SK-N-SH (cell line): ENCODE measurements at regions not wholly inside any gene's neighbourhood (a gene's known extent, or its start where the extent isn't known, plus 50 kb on each side); places are given as distances from the start of the nearest gene placed in this dataset.

Source experiments
- EP300 ChIP-seq, 2 experiments: IDR thresholded peaks; 2 replicates each; pipeline versions ENCODE4 v1.4.0 to v1.6.1; 2012; ENCODE audit warnings: borderline replicate concordance in 1 of 2, low read depth in 1 of 2, low read length in 1 of 2
- MXI1 ChIP-seq: IDR thresholded peaks from 2 replicates; pipeline ENCODE4 v1.6.1; 2012; ENCODE audit warnings: mild to moderate bottlenecking, low read depth, low read length, improper control_type of control experiment
- TAF1 ChIP-seq: IDR thresholded peaks from 2 replicates; pipeline ENCODE4 v1.6.1; 2012; ENCODE audit warnings: low read depth, mild to moderate bottlenecking, low read length, moderate library complexity, borderline replicate concordance
- TF ChIP-seq, protein P1 (sequence below): IDR thresholded peaks from 2 replicates; pipeline ENCODE4 v1.4.0; 2012; ENCODE audit warnings: low read depth
- TF ChIP-seq, protein P2 (sequence below): fragments of 200-600 bp; sonication (generic); IDR thresholded peaks from 2 replicates; pipeline ENCODE4 v1.6.1; 2017; ENCODE audit warnings: antibody characterized with exemption, mild to moderate bottlenecking, moderate library complexity
- TF ChIP-seq, protein P3 (sequence below): fragments of 150-350 bp; IDR thresholded peaks from 2 replicates; pipeline ENCODE4 v1.6.1; 2017; ENCODE audit warnings: antibody characterized with exemption, low read length, low read depth, borderline replicate concordance

DNA sequence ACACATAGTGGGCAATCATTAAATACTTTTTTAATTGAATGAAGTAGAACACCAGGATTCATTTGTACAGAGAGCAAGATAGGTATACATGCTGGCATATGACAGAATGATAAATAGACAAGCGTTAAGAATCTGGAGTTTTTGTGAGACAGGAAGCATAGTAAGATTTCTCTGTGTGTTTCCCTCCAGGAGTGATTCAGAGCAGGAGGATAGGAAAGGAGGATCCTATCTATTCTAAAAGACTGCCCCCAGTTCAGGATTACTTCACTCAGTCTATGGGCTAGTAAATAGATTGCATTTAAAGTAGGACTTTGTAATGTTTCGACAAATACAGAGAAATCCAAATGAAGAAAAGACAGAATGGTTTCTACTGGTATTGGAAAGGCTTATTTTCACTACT, 423.7 kb downstream of the PDGFC start:
- TF ChIP-seq MXI1 (no peak), EP300 (IDR thresholded peaks at IDR 0.05; ENCODE audit: borderline replicate concordance in 1 of 2, low read depth in 1 of 2, low read length in 1 of 2) (no peak), TAF1 (no peak)
- TF ChIP-seq, protein P1, sequence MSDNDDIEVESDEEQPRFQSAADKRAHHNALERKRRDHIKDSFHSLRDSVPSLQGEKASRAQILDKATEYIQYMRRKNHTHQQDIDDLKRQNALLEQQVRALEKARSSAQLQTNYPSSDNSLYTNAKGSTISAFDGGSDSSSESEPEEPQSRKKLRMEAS: no peak
- TF ChIP-seq, protein P2, sequence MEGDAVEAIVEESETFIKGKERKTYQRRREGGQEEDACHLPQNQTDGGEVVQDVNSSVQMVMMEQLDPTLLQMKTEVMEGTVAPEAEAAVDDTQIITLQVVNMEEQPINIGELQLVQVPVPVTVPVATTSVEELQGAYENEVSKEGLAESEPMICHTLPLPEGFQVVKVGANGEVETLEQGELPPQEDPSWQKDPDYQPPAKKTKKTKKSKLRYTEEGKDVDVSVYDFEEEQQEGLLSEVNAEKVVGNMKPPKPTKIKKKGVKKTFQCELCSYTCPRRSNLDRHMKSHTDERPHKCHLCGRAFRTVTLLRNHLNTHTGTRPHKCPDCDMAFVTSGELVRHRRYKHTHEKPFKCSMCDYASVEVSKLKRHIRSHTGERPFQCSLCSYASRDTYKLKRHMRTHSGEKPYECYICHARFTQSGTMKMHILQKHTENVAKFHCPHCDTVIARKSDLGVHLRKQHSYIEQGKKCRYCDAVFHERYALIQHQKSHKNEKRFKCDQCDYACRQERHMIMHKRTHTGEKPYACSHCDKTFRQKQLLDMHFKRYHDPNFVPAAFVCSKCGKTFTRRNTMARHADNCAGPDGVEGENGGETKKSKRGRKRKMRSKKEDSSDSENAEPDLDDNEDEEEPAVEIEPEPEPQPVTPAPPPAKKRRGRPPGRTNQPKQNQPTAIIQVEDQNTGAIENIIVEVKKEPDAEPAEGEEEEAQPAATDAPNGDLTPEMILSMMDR: no peak
- TF ChIP-seq, protein P3, sequence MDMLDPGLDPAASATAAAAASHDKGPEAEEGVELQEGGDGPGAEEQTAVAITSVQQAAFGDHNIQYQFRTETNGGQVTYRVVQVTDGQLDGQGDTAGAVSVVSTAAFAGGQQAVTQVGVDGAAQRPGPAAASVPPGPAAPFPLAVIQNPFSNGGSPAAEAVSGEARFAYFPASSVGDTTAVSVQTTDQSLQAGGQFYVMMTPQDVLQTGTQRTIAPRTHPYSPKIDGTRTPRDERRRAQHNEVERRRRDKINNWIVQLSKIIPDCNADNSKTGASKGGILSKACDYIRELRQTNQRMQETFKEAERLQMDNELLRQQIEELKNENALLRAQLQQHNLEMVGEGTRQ: no peak
